H9 (cell line): ENCODE measurements at regions not wholly inside any gene's neighbourhood (a gene's known extent, or its start where the extent isn't known, plus 50 kb on each side); places are given as distances from the start of the nearest gene placed in this dataset. TPM values are rescaled to one million over a fixed set of nuclear protein-coding genes. Genes with fewer than 3 reads are reported as not detected.
A peak's percentile ranks its signal among the peaks of the same experiment; 100 is the strongest.

ENCODE experiments used
- DNase-seq: peaks from one replicate; pipeline ENCODE4 v3.0.0-alpha.2; 2017
- H2AFZ ChIP-seq: one replicate; pipeline ENCODE4 v1.6.1; 2013; ENCODE audit warnings: mild to moderate bottlenecking, low read length, control low read depth, moderate library complexity
- H2AK5ac ChIP-seq: 2 replicates; pipeline ENCODE4 v1.6.1; 2013; ENCODE audit warnings: low read length, control low read depth, mixed read lengths; ENCODE audit not compliant: insufficient read length
- H2BK120ac ChIP-seq: one replicate; pipeline ENCODE4 v1.6.1; 2013; ENCODE audit warnings: low read depth, mild to moderate bottlenecking, low read length, control low read depth, inconsistent platforms; ENCODE audit not compliant: poor library complexity, severe bottlenecking
- H2BK12ac ChIP-seq: 2 replicates; pipeline ENCODE4 v1.6.1; 2013; ENCODE audit warnings: low read length, control low read depth, mixed read lengths, low read depth; ENCODE audit not compliant: insufficient read length
- H2BK15ac ChIP-seq: 2 replicates; pipeline ENCODE4 v1.6.1; 2013; ENCODE audit warnings: low read depth, low read length, control low read depth
- H2BK20ac ChIP-seq: one replicate; pipeline ENCODE4 v1.6.1; 2013; ENCODE audit warnings: low read depth, mild to moderate bottlenecking, low read length, control low read depth, inconsistent platforms; ENCODE audit not compliant: poor library complexity, severe bottlenecking
- H2BK5ac ChIP-seq: 2 replicates; pipeline ENCODE4 v1.6.1; 2013; ENCODE audit warnings: low read length, control low read depth, mixed read lengths; ENCODE audit not compliant: insufficient read length
- H3K14ac ChIP-seq: 2 replicates; pipeline ENCODE4 v1.6.1; 2013; ENCODE audit warnings: low read length, control low read depth; ENCODE audit not compliant: insufficient read depth
- H3K18ac ChIP-seq: 2 replicates; pipeline ENCODE4 v1.6.1; 2013; ENCODE audit warnings: low read depth, mild to moderate bottlenecking, mixed read lengths, low read length, control low read depth; ENCODE audit not compliant: insufficient read length
- H3K23ac ChIP-seq: 2 replicates; pipeline ENCODE4 v1.6.1; 2013; ENCODE audit warnings: low read length, control low read depth, mixed read lengths, low read depth; ENCODE audit not compliant: insufficient read length
- H3K23me2 ChIP-seq: 2 replicates; pipeline ENCODE4 v1.6.1; 2013; ENCODE audit warnings: low read depth, mild to moderate bottlenecking, mixed read lengths, low read length, control low read depth; ENCODE audit not compliant: insufficient read length, poor library complexity, severe bottlenecking
- H3K27ac ChIP-seq: 2 replicates; pipeline ENCODE4 v1.5.1; 2013; ENCODE audit warnings: low read length, control low read depth, mixed read lengths, low read depth; ENCODE audit not compliant: insufficient read length
- H3K27me3 ChIP-seq: 2 replicates; pipeline ENCODE4 v1.6.1; 2013; ENCODE audit warnings: low read length, control low read depth, inconsistent platforms; ENCODE audit not compliant: insufficient read depth
- H3K4ac ChIP-seq: 2 replicates; pipeline ENCODE4 v1.6.1; 2013; ENCODE audit warnings: low read depth, mild to moderate bottlenecking, control low read depth, inconsistent platforms, low read length, moderate library complexity
- H3K4me1 ChIP-seq: 2 replicates; pipeline ENCODE4 v1.6.1; 2013; ENCODE audit warnings: low read length, control low read depth, inconsistent platforms; ENCODE audit not compliant: insufficient read depth
- H3K4me2 ChIP-seq: 2 replicates; pipeline ENCODE4 v1.6.1; 2013; ENCODE audit warnings: low read length, control low read depth, mixed read lengths; ENCODE audit not compliant: insufficient read length, insufficient read depth
- H3K56ac ChIP-seq: 2 replicates; pipeline ENCODE4 v1.6.1; 2013; ENCODE audit warnings: low read depth, mild to moderate bottlenecking, mixed read lengths, low read length, control low read depth; ENCODE audit not compliant: insufficient read length
- H3K79me1 ChIP-seq: 2 replicates; pipeline ENCODE4 v1.6.1; 2013; ENCODE audit warnings: low read depth, mild to moderate bottlenecking, moderate library complexity, low read length, control low read depth, inconsistent platforms; ENCODE audit not compliant: insufficient read depth, poor library complexity, severe bottlenecking
- H3K79me2 ChIP-seq: 2 replicates; pipeline ENCODE4 v1.6.1; 2013; ENCODE audit warnings: low read length, control low read depth, inconsistent platforms; ENCODE audit not compliant: insufficient read depth
- H3K9ac ChIP-seq: 2 replicates; pipeline ENCODE4 v1.6.1; 2013; ENCODE audit warnings: low read length, control low read depth, mixed read lengths; ENCODE audit not compliant: insufficient read length; ENCODE audit errors: extremely low read depth
- H3K9me3 ChIP-seq: one replicate; pipeline ENCODE4 v1.6.1; 2013; ENCODE audit warnings: low read depth, low read length, inconsistent platforms; ENCODE audit not compliant: control insufficient read depth
- H3T11ph ChIP-seq: one replicate; pipeline ENCODE4 v1.6.1; 2013; ENCODE audit warnings: mild to moderate bottlenecking, low read length, control low read depth, inconsistent platforms
- H4K20me1 ChIP-seq: one replicate; pipeline ENCODE4 v1.6.1; 2013; ENCODE audit not compliant: control insufficient read depth, insufficient read length, insufficient read depth
- H4K5ac ChIP-seq: 2 replicates; pipeline ENCODE4 v1.6.1; 2013; ENCODE audit warnings: low read depth, mild to moderate bottlenecking, mixed read lengths, low read length, control low read depth; ENCODE audit not compliant: insufficient read length
- H4K8ac ChIP-seq: replicated peaks from 2 replicates; pipeline ENCODE4 v1.6.1; 2013; ENCODE audit warnings: low read length, control low read depth, mixed read lengths, low read depth; ENCODE audit not compliant: insufficient read length
- H4K91ac ChIP-seq: 2 replicates; pipeline ENCODE4 v1.6.1; 2013; ENCODE audit warnings: low read depth, mild to moderate bottlenecking, moderate library complexity, mixed read lengths, low read length, control low read depth; ENCODE audit not compliant: insufficient read length
- H3K27ac Mint-ChIP-seq, 3 experiments: 2 replicates in 2 of 3; 3 replicates in 1 of 3; pipeline ENCODE4 v1.8.0; 2020 to 2021; ENCODE audit warnings: mixed read lengths in 3 of 3, mild to moderate bottlenecking in 1 of 3, moderate library complexity in 1 of 3
- H3K27me3 Mint-ChIP-seq: 2 replicates; pipeline ENCODE4 v1.8.0; 2021; ENCODE audit warnings: low read depth, mild to moderate bottlenecking, moderate library complexity, mixed read lengths
- H3K36me3 Mint-ChIP-seq, 3 experiments: 2 replicates in 2 of 3; 3 replicates in 1 of 3; pipeline ENCODE4 v1.8.0; 2020 to 2021; ENCODE audit warnings: low read depth in 3 of 3, mixed read lengths in 3 of 3; ENCODE audit not compliant: insufficient read depth in 1 of 3
- H3K4me1 Mint-ChIP-seq, 2 experiments: 2 replicates each; pipeline ENCODE4 v1.8.0; 2020; ENCODE audit warnings: mixed read lengths in 2 of 2
- H3K4me3 Mint-ChIP-seq, 2 experiments: 2 replicates in 1 of 2; 3 replicates in 1 of 2; pipeline ENCODE4 v1.8.0; 2020 to 2021; ENCODE audit warnings: mild to moderate bottlenecking in 2 of 2, mixed read lengths in 2 of 2, moderate library complexity in 1 of 2
- H3K9me3 Mint-ChIP-seq, 2 experiments: 2 replicates in 1 of 2; 3 replicates in 1 of 2; pipeline ENCODE4 v1.8.0; 2020; ENCODE audit warnings: mild to moderate bottlenecking in 2 of 2, mixed read lengths in 2 of 2, moderate library complexity in 1 of 2
- CTCF ChIP-seq: fragments of 200-600 bp; sonication (generic); conservative IDR thresholded peaks from 3 replicates; pipeline ENCODE4 v1.8.0; 2021; ENCODE audit warnings: antibody characterized with exemption, mild to moderate bottlenecking
- WGBS: extraction: QIAGEN DNeasy Blood & Tissue Kit; methylation state at CpG from one replicate; pipeline ENCODE4 v1.1.7; 2013; ENCODE audit warnings: missing lambda C conversion rate, low lambda C conversion rate, mixed read lengths; ENCODE audit not compliant: insufficient read length; ENCODE audit errors: extremely low coverage; 5-methylcytosine and 5-hydroxymethylcytosine counted together
- microRNA-seq: library from miRNA; unstranded; fragments of <30 nt; microRNA quantifications from one replicate; pipeline ENCODE4, GENCODE V29; 2020; ENCODE audit warnings: borderline microRNAs expressed

- DNase-seq, result no peak
- H4K91ac ChIP-seq, result no peak overlapping the region
These were observed 1356.9 kb downstream of the TMEM121 start for GRCh38 chr14:106883218-106883692.

More at GRCh38 chr14:106883218-106883692, 1356.9 kb downstream of the TMEM121 start:
- Histone ChIP-seq H2BK20ac (no peak overlapping the region), H4K5ac (no peak overlapping the region), H3K79me2 (no peaks in the 10 kb centered on the region), H3K9ac (no peak overlapping the region), H3K4me1 (no peaks in the 10 kb centered on the region), H3T11ph (no peak overlapping the region), H2AFZ (no peak overlapping the region), H2BK5ac (no peak overlapping the region), H4K8ac (no peak overlapping the region), H3K18ac (no peak overlapping the region), H4K20me1 (no peaks in the 10 kb centered on the region), H2AK5ac (no peak overlapping the region), H2BK15ac (no peak overlapping the region), H3K79me1 (no peaks in the 10 kb centered on the region), H3K4ac (no peak overlapping the region), H3K56ac (no peak overlapping the region), H2BK12ac (no peak overlapping the region), H3K9me3 (peaks cover 35% of the 10 kb centered on the region), H3K27me3 (no peaks in the 10 kb centered on the region), H3K23me2 (no peaks in the 10 kb centered on the region), H3K27ac (no peak overlapping the region), H3K23ac (no peak overlapping the region), H2BK120ac (no peak overlapping the region), H3K14ac (no peak overlapping the region), H3K4me2 (no peak overlapping the region)
- Mint-ChIP-seq H3K4me1 (no peaks in the 10 kb centered on the region), H3K9me3 (peaks cover 51 to 53% of the 10 kb centered on the region in 2 experiments), H3K27ac (no peak overlapping the region), H3K4me3 (no peak overlapping the region), H3K27me3 (peaks cover 3% of the 10 kb centered on the region), H3K36me3 (peaks cover 13 to 16% (median 15%) of the 10 kb centered on the region in 3 experiments; a peak in 5 of 7 replicates)
- TF ChIP-seq CTCF, result peak; percentile 43
- WGBS, result no CpG with 5 or more reads among the region's 44 CpGs

Small RNA genes in the stretch of these regions (microRNA-seq; reads per million reads assigned to microRNA genes)
- not detected for gene MIR4507
- gene MIR4537, result not detected
- gene MIR4538, result not detected
- gene MIR4539, result not detected
- gene MIR5195, result not detected
- gene MIR8071-1, result not detected
- gene MIR8071-2, result not detected
